Activated T-helper 2 cell treated with anti-CD3 and anti-CD28 coated beads, Interferon-gamma antibody, Interleukin-2, Interleukin-4, amounts not matched to agents 10 μg/mL and 5 μg/mL and 100 μg/mL, durations not matched to agents 14 hours and 24 hours and 36 hours (primary cell): ENCODE measurements at regions not wholly inside any gene's neighbourhood (a gene's known extent, or its start where the extent isn't known, plus 50 kb on each side); places are given as distances from the start of the nearest gene placed in this dataset.

Source experiments
- DNase-seq: peaks from one replicate; pipeline ENCODE4 v3.0.0; 2021; ENCODE audit warnings: low spot score
- H3K27ac Mint-ChIP-seq: one replicate; pipeline ENCODE4 v1.8.0; 2021; ENCODE audit warnings: mixed read lengths
- H3K27me3 Mint-ChIP-seq: one replicate; pipeline ENCODE4 v1.8.0; 2021; ENCODE audit warnings: low read depth, mixed read lengths
- H3K36me3 Mint-ChIP-seq: one replicate; pipeline ENCODE4 v1.8.0; 2021; ENCODE audit warnings: low read depth, mixed read lengths
- H3K4me1 Mint-ChIP-seq: one replicate; pipeline ENCODE4 v1.8.0; 2021; ENCODE audit warnings: low read depth, mixed read lengths
- H3K4me3 Mint-ChIP-seq: one replicate; pipeline ENCODE4 v1.8.0; 2021; ENCODE audit warnings: low read depth, mild to moderate bottlenecking, moderate library complexity, mixed read lengths
- H3K9me3 Mint-ChIP-seq: one replicate; pipeline ENCODE4 v1.8.0; 2021; ENCODE audit warnings: mixed read lengths
- intact Hi-C: fragments of 100-400 bp; cut with micrococcal nuclease; formaldehyde crosslinking; loops from one replicate; pipeline ENCODE4 v1.15.1; 2023

DNA sequence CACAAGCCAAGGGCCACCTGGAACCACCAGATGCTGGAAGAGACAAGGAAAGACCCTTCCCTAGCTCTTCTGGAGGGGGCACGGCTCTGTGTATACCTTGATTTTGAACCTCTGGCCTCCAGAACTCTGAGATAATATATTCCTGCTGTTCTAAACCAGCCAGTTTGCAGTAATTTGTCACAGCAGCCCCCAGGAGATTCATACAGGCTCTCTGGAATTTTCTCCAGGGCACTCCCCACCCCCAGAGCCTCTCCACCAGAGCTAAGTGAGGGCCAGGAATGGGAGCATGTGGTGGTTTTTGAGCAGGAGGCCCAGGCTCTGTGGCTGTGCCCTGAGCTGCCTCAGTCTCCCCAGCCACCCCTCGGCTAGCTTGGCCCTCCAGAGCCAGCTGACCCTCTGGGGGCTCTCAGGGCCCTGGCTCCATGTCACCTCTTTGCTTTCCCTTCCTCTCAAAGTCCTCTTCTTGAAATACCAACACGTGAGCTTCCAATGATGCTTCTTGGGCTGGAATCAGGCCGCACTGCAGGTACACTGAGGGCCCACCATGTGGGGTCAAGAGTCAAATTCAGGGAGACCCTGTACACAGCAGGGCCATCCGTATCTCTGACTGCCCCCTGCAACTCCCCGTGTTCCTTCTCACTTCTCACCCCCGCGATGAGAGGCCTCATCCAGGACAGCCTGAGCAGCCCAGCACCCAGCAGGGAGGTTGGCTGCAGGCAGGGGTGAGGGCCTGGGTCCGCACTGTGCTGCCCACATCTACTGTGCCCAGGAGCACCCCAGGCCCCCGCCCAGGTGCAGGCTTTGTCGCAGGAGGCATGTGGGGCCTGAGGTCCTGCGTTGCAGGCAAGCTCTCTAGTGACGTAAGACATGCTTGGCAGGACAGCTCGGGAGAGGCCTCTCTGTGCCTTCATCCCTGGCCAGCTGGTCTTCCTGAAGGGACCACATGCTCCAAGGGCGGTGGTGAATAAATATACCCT is 155.5 kb downstream of the ANKRD60 start:
- peaks cover 6% of the 10 kb centered on the region for H3K27me3 Mint-ChIP-seq
- H3K27ac Mint-ChIP-seq: no peak overlapping the region
- H3K4me1 Mint-ChIP-seq: peaks cover 3% of the 10 kb centered on the region
- H3K9me3 Mint-ChIP-seq: no peaks in the 10 kb centered on the region
- H3K36me3 Mint-ChIP-seq: no peaks in the 10 kb centered on the region
- intact Hi-C loops: no loop called here
- no peak overlapping the region for H3K4me3 Mint-ChIP-seq
- no peak for DNase-seq

DNA sequence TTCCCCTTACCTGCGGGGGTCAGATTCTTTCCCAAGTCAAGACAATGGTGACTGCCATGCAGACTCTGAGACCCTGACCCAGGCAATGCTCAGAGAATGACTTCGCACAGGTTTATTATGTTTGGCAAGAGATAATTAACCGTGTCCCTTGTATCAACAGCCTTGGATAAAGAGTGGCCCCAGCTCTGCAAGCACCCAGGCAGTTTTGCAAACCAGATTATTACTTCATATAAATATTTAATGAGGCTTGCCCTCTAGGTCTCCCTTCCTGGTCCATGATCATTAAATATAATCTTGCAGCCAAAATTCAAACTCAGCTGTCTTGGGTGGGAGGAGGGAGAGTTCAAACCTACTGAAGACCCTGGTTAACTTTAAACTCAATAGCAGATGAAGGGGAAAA is 156.5 kb downstream of the ANKRD60 start:
- Mint-ChIP-seq H3K4me3 (no peak overlapping the region), H3K36me3 (no peaks in the 10 kb centered on the region), H3K4me1 (peaks cover 3% of the 10 kb centered on the region), H3K27me3 (peaks cover 6% of the 10 kb centered on the region), H3K9me3 (no peaks in the 10 kb centered on the region), H3K27ac (no peak overlapping the region)
- intact Hi-C loops: no loop called here
- DNase-seq: no peak

DNA sequence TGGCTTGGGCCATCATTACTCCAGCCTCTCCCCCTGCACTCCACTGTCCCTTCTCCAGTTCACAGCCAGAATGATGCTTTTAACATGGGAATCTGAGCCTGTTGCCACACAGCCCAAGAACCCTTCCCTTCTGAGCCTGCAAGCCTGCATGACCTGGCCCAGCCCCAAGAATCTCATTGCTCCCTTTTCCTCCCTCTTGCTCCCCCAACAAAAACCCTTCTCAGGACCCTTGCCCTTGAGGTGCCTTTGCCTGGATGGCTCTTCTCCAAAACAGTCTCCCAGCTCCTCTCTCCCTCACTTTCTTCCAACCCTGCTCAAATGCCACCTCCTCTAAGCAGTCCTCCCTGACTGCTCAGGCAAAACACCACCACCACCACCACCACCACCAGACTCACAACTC is 157.2 kb downstream of the ANKRD60 start:
- Mint-ChIP-seq H3K36me3 (no peaks in the 10 kb centered on the region), H3K4me1 (peaks cover 3% of the 10 kb centered on the region), H3K27me3 (peaks cover 6% of the 10 kb centered on the region), H3K27ac (no peak overlapping the region), H3K4me3 (no peak overlapping the region), H3K9me3 (no peaks in the 10 kb centered on the region)
- no peak for DNase-seq
- intact Hi-C loops: no loop called here

DNA sequence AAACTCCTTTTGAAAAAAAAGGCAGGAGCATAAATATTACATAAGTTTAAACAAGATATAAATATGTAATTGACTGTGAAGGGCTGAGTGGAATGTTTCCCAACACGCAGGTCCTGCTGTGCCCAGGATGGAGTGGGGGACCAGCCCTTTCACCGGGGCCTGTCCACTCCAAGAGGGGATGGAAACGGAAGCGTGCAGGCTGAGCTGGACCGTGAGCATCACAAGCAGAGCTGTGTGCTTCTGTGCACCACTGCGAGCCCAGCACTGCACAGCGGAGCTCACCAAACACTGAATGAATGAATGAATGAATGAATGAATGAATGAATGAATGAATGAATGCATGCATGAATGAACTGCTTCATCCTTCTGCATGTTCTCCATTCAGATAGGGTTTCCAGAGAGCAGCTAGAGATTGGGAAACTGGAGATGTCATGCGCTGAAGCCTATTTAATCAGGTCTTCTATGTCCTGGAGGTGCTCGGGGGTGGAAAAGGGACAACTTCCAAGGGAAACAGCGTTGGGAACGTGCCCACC is 157.7 kb downstream of the ANKRD60 start:
- no peak overlapping the region for H3K4me3 Mint-ChIP-seq
- no peak overlapping the region for H3K27ac Mint-ChIP-seq
- peaks cover 5% of the 10 kb centered on the region for H3K27me3 Mint-ChIP-seq
- H3K4me1 Mint-ChIP-seq: peaks cover 3% of the 10 kb centered on the region
- intact Hi-C loops: no loop called here
- no peaks in the 10 kb centered on the region for H3K9me3 Mint-ChIP-seq
- no peak for DNase-seq
- no peaks in the 10 kb centered on the region for H3K36me3 Mint-ChIP-seq

DNA sequence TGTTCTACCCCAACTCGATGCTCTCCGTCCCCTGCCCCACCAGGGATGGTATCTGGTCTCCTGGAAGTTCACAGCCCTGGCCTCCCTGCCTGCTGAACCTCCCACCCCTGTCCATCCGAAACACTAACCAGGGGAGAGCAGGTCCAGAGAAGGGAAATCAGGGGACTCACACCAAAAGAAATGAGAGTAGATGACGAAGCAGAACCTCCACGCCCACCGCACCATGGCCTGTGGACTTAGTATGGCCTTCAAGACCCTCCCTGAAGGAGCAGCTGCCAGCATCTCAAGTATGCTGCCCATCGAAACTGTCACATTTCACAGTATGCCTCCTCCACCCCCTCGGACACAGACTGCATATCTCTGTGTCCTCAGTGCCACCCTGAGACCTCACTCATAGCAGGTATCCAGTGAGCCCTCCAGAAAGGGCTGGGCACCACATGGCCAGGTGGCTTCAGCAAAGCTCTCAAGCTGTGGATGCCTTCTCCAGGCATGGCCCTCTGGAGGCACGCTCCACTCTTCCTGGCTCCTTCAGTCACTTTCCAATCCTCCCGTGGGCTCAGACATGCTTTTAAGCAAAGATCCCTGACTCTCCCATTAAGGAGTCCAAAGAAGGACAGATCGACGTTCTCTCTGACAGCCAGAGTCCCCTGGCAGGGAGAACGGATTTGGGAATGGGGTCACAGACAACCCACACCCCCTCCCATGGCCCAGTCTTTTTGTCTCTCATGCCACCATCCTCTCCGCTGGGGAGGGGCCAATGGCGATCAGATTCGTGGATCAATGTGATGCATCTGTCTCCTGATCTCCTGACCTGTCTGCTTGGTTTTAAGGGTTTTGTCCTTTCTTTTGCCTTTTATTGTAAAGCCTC is 158.4 kb downstream of the ANKRD60 start:
- intact Hi-C loops: no loop called here
- H3K4me3 Mint-ChIP-seq: no peak overlapping the region
- H3K27ac Mint-ChIP-seq: no peak overlapping the region
- H3K4me1 Mint-ChIP-seq: peaks cover 3% of the 10 kb centered on the region
- no peak for DNase-seq
- H3K9me3 Mint-ChIP-seq: no peaks in the 10 kb centered on the region
- peaks cover 2% of the 10 kb centered on the region for H3K27me3 Mint-ChIP-seq
- H3K36me3 Mint-ChIP-seq: no peaks in the 10 kb centered on the region

DNA sequence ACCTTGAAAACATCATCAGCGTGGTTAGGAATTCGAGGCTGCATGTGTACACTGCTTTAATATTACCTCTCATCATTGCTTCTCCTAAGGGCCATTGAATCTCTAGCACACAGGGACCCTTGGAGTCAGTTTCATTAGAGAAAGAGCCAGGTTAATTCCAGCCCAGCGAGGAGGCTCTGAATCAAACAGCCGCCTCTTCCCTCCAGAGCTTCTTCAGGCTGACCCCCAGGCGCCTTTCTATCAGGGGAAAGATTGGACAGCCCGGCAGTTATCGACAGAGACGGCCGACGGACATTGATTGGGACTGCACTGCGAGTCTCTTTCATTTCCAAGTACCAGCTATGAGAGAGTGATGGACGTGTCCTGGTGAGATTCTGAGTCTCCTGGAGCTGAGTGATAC is 159.2 kb downstream of the ANKRD60 start:
- H3K36me3 Mint-ChIP-seq: no peaks in the 10 kb centered on the region
- no peaks in the 10 kb centered on the region for H3K27me3 Mint-ChIP-seq
- no peak for DNase-seq
- no peaks in the 10 kb centered on the region for H3K9me3 Mint-ChIP-seq
- H3K27ac Mint-ChIP-seq: no peak overlapping the region
- intact Hi-C loops: no loop called here
- H3K4me1 Mint-ChIP-seq: no peaks in the 10 kb centered on the region
- H3K4me3 Mint-ChIP-seq: no peak overlapping the region

DNA sequence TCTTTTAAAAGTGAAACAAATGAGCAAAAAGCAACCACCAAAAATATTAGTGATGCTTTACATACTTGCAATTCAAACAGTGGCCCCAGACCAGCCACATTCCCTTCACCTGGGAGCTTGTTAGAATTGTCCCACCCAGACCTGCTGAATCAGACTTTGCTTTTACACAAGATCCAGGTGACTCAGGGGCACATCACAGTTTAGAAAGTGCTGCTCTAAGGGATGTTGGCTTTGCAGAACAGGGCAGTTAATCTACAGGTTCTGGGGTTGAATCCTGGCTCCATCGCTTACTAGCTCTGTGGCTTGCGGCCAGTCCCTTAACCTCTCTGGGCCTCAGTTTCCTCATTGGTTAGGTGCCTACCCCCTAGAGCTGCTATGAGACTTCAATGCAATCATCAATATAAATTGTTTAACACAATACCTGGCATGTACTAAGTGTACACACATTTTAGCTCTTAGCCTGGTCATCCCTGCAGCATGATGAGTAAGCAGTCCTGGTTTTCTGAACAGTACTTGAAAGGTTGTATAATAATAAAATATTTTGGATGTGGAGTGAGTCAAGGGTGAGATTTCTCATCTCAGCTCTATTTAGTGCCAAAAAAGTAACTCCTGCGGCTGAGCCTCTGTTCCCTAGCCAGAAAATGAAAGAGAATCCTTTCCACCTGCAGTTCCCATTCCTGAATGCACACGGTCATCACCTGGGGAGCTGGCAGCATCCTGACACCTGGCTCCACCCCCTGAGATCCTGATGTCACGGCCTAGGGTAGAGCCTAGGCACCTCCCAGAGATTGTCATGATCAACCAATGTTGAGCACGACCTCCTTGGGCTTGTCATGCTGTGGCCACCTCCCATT is 162.7 kb downstream of the ANKRD60 start:
- Mint-ChIP-seq H3K27me3 (peaks cover 3% of the 10 kb centered on the region), H3K4me1 (no peaks in the 10 kb centered on the region), H3K36me3 (no peaks in the 10 kb centered on the region), H3K9me3 (no peaks in the 10 kb centered on the region), H3K4me3 (no peak overlapping the region), H3K27ac (no peak overlapping the region)
- intact Hi-C loops: no loop called here
- no peak for DNase-seq

DNA sequence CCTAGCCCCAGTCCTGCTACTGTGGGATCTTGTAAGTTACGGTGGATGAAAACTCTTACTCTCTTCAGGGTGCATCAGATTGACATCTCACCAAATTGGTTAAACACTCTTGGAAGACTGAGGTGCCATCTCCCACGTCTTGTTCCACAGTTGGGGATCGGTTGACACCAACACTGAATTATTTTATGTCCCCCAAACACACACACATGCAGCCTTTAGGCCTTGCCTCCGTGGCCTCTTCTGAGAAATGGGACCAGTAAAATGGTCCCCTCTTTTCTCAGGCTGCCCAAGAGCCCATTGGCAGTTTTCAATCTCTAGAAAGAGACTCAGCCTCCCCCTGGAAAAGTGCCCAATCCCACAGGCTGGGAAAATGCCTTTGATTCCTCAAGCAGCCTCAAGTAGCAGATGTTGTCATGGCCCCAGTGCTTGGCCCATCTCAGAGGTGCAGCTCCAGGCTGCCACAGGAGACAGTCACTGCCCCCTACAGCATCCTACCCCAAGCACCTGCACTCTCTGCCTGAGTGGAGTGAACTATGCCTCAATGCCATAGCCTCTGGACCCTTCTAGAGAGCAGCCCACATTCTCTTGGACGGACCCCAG is 163.9 kb downstream of the ANKRD60 start:
- intact Hi-C loops: no loop called here

DNA sequence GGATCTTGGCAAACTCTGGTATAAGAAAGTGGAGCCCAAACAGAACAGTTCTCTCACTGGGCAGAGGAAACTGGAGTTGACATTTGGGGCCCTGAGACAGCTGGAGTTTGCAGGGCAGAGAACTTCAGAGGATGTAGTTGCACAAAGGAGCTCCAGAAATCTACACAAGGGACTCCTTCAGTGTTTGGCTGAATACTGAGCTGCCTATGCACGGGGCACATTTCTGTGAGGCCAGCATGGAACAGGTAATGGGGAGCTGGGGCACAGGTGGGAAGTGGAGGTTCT is 169.3 kb downstream of the ANKRD60 start:
- no peaks in the 10 kb centered on the region for H3K4me1 Mint-ChIP-seq
- intact Hi-C loops: no loop called here
- DNase-seq: no peak
- no peak overlapping the region for H3K4me3 Mint-ChIP-seq
- H3K36me3 Mint-ChIP-seq: no peaks in the 10 kb centered on the region
- H3K9me3 Mint-ChIP-seq: no peaks in the 10 kb centered on the region
- no peak overlapping the region for H3K27ac Mint-ChIP-seq
- H3K27me3 Mint-ChIP-seq: peaks cover 6% of the 10 kb centered on the region

More for the DNA sequence above, 163.9 kb downstream of the ANKRD60 start:
- DNase-seq: no peak
- no peaks in the 10 kb centered on the region for H3K9me3 Mint-ChIP-seq
- H3K27me3 Mint-ChIP-seq: peaks cover 3% of the 10 kb centered on the region
- no peaks in the 10 kb centered on the region for H3K36me3 Mint-ChIP-seq
- H3K27ac Mint-ChIP-seq: no peak overlapping the region
- H3K4me1 Mint-ChIP-seq: no peaks in the 10 kb centered on the region
- no peak overlapping the region for H3K4me3 Mint-ChIP-seq

DNA sequence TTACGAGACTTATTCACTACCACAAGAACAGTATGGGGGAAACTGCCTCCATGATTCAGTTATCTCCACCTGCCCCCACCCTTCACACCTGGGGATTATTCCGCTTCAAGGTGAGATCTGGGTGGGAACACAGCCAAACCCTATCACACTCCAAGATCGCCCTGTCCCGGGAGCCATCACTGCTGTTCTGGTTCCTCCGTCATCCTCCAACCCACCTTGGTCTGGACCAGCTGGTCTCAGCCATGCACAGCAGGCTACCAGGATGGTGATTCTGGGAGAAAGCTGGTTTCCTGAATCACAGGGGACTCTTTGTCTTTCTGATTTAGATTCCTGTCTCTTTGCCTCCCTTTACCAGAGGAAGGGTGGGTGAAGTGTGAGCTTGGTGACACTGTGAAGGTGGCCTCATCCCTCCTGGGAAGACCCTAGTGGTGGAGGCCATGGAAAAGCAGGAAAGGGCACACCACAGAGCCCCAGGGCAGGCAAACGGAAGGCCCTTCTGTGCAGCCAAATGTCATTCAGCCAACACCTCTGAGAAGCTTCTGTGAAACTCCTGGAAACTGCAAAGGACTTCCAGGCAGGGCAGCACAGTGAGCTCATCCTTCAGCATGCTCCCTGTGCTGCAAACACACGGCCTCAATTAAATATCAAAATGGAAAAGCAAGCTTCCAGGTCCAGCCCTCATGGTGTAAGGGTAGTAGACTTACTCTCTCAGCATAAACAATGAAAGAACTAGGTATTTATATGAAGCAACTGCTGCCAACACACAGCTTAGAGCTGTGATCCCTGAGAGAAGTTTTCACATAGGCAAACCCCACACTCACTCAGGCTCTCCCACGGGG is 169.8 kb downstream of the ANKRD60 start:
- DNase-seq: no peak
- peaks cover 6% of the 10 kb centered on the region for H3K27me3 Mint-ChIP-seq
- intact Hi-C loops: no loop called here
- no peak overlapping the region for H3K27ac Mint-ChIP-seq
- no peak overlapping the region for H3K4me3 Mint-ChIP-seq
- no peaks in the 10 kb centered on the region for H3K36me3 Mint-ChIP-seq
- no peaks in the 10 kb centered on the region for H3K9me3 Mint-ChIP-seq
- H3K4me1 Mint-ChIP-seq: no peaks in the 10 kb centered on the region

DNA sequence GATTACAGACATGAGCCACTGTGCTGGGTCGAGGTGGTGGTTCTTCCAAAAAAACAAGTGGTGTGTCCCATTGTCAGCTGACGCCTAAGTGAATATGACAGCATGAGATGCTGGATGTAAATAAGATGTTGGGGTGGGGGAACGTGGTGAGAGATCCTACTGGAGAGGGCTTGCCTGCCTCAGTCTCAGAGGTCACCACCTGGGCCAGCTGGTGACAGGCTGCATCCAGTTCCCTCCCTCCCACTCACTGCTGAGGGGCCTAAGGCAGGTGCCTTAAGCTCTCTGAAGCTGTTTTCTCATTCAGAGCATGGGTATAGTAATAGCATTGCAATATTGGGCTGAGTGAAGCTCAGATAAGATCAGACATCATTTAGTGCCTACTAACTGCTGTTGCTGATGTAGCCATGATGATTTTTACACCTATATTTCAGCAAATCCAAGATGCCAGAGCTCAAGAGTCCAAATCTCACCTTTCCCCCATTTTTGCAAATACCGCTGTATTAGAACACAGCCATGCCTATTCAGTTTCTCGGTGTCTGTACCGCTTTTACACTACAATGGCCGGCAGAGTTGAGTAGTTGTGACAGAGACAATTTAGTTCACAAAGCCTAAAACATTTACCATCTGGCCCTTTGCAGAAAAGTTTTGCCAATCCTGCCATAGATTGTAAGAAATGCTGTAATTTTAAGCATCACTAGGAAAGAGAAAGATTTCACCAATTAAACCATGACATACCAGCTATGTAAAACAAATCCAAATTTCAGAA is 171.3 kb downstream of the ANKRD60 start:
- Mint-ChIP-seq H3K4me1 (no peaks in the 10 kb centered on the region), H3K9me3 (no peaks in the 10 kb centered on the region), H3K36me3 (no peaks in the 10 kb centered on the region), H3K27me3 (peaks cover 6% of the 10 kb centered on the region), H3K4me3 (no peak overlapping the region), H3K27ac (no peak overlapping the region)
- intact Hi-C loops: no loop called here
- DNase-seq: no peak
